ENCODE measurements at regions not wholly inside any gene's neighbourhood (a gene's known extent, or its start where the extent isn't known, plus 50 kb on each side); places are given as distances from the start of the nearest gene placed in this dataset.

DNA sequence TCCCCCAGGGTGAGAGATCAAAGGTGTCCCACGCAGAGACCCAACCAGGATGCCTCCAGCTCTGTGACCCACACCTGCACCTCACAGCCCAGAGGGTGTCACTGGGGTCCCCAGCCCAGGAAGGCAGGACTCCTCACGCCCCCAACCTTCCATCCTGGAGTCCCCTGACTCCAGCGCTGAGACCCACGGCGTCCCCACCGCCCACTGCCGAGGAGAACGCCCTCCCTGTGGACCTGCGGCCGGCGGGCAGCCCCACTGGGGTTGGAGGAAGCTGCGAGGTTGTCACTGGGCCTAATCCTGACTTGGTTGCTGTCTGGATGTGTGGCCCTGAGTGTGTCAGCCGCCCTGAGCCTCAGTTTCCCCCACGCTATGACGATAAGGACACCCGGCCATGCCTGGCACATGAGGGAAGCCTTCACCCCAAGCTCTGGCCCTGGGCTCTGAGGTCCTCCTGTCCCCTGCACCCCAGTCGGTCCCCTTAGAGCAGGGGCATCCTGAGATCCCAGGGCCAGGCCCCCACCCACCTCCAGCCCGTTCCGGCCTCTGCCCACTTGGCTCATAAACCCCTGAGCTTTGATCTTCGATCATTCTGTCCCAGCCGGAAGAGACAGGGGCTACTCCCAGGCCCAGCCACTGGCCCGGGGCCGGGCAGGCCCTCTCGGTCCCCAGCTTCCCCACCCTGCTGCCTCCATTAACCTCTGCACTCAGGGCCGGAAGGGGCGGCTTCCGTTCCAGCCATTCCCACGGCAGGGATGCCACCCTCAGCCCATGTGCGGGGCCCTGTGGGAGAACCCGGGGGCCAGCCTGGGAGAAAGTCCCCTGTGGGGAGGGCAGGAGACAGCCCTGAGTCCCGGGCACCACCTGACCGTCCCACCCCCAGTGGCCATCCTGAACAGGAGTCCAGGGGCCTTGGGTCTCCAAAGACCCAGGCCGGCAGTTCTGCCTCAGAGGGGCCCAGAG lies 113.2 kb downstream of the MICALL2 start:
- Mint-ChIP-seq H3K27me3 (peaks cover 13% of the 10 kb centered on the region), H3K4me3 (ENCODE audit: low read depth) (no peak overlapping the region), H3K36me3 (ENCODE audit: insufficient read depth) (no peaks in the 10 kb centered on the region), H3K27ac (no peak overlapping the region), H3K9me3 (ENCODE audit: low read depth) (no peaks in the 10 kb centered on the region), H3K4me1 (ENCODE audit: low read depth) (no peaks in the 10 kb centered on the region)
- no peak for DNase-seq (ENCODE audit: low spot score, unreplicated experiment)
- TF ChIP-seq, protein P1, sequence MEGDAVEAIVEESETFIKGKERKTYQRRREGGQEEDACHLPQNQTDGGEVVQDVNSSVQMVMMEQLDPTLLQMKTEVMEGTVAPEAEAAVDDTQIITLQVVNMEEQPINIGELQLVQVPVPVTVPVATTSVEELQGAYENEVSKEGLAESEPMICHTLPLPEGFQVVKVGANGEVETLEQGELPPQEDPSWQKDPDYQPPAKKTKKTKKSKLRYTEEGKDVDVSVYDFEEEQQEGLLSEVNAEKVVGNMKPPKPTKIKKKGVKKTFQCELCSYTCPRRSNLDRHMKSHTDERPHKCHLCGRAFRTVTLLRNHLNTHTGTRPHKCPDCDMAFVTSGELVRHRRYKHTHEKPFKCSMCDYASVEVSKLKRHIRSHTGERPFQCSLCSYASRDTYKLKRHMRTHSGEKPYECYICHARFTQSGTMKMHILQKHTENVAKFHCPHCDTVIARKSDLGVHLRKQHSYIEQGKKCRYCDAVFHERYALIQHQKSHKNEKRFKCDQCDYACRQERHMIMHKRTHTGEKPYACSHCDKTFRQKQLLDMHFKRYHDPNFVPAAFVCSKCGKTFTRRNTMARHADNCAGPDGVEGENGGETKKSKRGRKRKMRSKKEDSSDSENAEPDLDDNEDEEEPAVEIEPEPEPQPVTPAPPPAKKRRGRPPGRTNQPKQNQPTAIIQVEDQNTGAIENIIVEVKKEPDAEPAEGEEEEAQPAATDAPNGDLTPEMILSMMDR (IDR thresholded peaks at IDR 0.05; ENCODE audit: unreplicated experiment): no peak

- H3K9me3 Mint-ChIP-seq (ENCODE audit: low read depth): no peaks in the 10 kb centered on the region
- no peaks in the 10 kb centered on the region for H3K4me1 Mint-ChIP-seq (ENCODE audit: low read depth)
- no peak overlapping the region for H3K4me3 Mint-ChIP-seq (ENCODE audit: low read depth)
- H3K36me3 Mint-ChIP-seq (ENCODE audit: insufficient read depth): no peaks in the 10 kb centered on the region
- H3K27me3 Mint-ChIP-seq: peaks cover 13% of the 10 kb centered on the region
- H3K27ac Mint-ChIP-seq: no peak overlapping the region
- no peak for DNase-seq (ENCODE audit: low spot score, unreplicated experiment)
- TF ChIP-seq, protein P1 (IDR thresholded peaks at IDR 0.05; ENCODE audit: unreplicated experiment): no peak
These were observed 112.4 kb downstream of the MICALL2 start for GRCh38 chr7:1346851-1347250.

DNA sequence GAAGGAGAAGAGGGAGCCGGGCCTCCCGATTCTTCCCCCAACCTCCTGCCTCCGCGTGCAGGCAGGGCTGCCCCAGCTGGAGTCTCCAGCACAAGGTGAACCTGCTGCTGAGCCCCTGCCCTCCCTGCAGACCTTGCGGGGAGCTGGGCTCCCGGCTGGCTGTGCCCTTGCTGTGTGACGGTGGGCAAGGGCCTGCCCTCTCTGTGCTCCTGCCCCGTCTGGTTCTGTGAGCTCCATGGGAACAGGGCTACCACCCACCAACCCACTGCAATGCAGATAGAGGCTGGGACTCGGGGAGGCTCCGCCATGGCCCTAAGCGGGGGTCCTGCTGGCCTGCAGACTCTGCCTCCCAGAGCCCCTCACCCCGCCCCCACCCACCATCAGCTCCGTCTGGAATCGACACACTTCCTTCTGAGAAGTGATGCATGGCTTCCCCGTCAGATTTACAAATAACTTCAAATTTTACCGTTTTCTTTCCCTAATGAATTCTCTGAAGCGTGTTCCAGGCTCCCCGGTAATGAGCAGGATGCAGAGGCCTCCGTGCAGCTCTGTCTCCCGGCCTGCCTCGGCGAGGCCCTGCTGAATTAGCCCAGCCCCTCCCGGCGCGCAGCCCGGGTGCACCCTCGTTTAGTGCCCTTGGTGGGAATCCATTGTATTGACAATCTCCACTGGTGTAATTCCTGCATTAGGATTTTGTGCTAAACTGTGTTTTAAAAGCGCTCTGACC lies 111.0 kb downstream of the MICALL2 start:
- no peaks in the 10 kb centered on the region for H3K9me3 Mint-ChIP-seq (ENCODE audit: low read depth)
- no peak overlapping the region for H3K27ac Mint-ChIP-seq
- TF ChIP-seq, protein P1 (IDR thresholded peaks at IDR 0.05; ENCODE audit: unreplicated experiment): no peak
- H3K4me3 Mint-ChIP-seq (ENCODE audit: low read depth): no peak overlapping the region
- H3K27me3 Mint-ChIP-seq: peaks cover 13% of the 10 kb centered on the region
- H3K4me1 Mint-ChIP-seq (ENCODE audit: low read depth): no peaks in the 10 kb centered on the region
- H3K36me3 Mint-ChIP-seq (ENCODE audit: insufficient read depth): no peaks in the 10 kb centered on the region
- DNase-seq (ENCODE audit: low spot score, unreplicated experiment): no peak

DNA sequence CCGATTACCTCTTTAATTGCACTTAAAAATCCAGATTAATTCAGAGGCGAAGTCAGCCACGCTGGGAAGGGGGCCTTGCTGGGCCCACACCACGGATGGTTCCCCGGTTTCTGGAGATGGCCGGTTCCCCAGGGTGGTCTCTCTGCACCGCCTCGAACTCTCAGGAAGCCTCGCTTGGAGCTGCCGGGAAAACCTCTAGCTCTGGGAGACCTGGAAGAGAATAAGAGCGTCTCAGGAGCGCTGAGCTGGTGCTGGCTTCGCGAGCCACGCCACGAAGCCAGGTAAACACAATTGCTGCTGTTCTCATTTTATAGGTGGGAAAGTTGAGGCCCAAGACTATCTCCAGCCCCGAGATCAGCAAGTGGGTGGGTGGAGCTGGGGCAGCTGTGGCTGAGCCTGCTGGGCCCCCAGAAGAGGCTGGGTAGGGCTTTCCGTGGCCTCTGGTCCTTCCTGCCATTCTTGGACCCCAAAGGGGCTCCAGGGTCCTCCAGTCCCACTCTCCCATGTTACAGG lies 110.4 kb downstream of the MICALL2 start:
- no peak overlapping the region for H3K27ac Mint-ChIP-seq

DNA sequence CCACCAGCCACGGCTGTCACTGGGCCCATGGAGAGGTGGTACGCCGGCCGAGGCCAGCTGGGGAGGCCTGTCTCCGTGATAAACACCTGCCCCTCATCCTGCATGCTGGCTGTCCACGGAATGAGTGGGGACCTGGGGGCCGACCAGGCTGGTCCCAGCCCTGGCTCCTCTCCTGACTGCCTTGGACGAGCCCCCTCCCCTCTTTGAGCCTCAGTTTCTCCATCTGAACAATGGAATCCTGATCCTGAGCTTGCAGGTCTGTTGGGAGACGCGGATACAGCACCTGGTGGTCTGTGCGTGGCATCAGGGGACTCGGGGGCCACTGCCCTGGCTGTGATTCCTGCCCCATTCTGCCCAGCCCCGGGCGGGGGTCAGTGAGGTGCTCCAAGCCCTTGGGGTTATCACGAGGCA lies 109.9 kb downstream of the MICALL2 start:
- Mint-ChIP-seq H3K4me1 (ENCODE audit: low read depth) (no peaks in the 10 kb centered on the region), H3K36me3 (ENCODE audit: insufficient read depth) (no peaks in the 10 kb centered on the region), H3K27ac (no peak overlapping the region), H3K4me3 (ENCODE audit: low read depth) (no peak overlapping the region), H3K27me3 (peaks cover 13% of the 10 kb centered on the region), H3K9me3 (ENCODE audit: low read depth) (no peaks in the 10 kb centered on the region)
- DNase-seq (ENCODE audit: low spot score, unreplicated experiment): no peak
- TF ChIP-seq, protein P1 (IDR thresholded peaks at IDR 0.05; ENCODE audit: unreplicated experiment): no peak

More for the DNA sequence above, 110.4 kb downstream of the MICALL2 start:
- no peak overlapping the region for H3K4me3 Mint-ChIP-seq (ENCODE audit: low read depth)
- H3K36me3 Mint-ChIP-seq (ENCODE audit: insufficient read depth): no peaks in the 10 kb centered on the region
- H3K9me3 Mint-ChIP-seq (ENCODE audit: low read depth): no peaks in the 10 kb centered on the region
- no peak for DNase-seq (ENCODE audit: low spot score, unreplicated experiment)
- no peaks in the 10 kb centered on the region for H3K4me1 Mint-ChIP-seq (ENCODE audit: low read depth)
- TF ChIP-seq, protein P1 (IDR thresholded peaks at IDR 0.05; ENCODE audit: unreplicated experiment): no peak
- peaks cover 13% of the 10 kb centered on the region for H3K27me3 Mint-ChIP-seq
